OCI-LY7 (cell line): ENCODE measurements at regions not wholly inside any gene's neighbourhood (a gene's known extent, or its start where the extent isn't known, plus 50 kb on each side); places are given as distances from the start of the nearest gene placed in this dataset.

ENCODE experiments used
- CTCF ChIP-seq: fragments of 200-600 bp; sonication (generic); conservative IDR thresholded peaks from 2 replicates; pipeline ENCODE4 v1.5.1; 2014; ENCODE audit warnings: mild to moderate bottlenecking, antibody characterized with exemption, low read length, moderate library complexity, mixed read lengths
- EZH2phosphoT487 ChIP-seq: fragments of 200-600 bp; sonication (generic); IDR thresholded peaks from 2 replicates; pipeline ENCODE4 v1.6.1; 2018; ENCODE audit warnings: low read depth, borderline replicate concordance, mild to moderate bottlenecking, mixed run types, antibody characterized with exemption, low read length, moderate library complexity, mixed read lengths

DNA sequence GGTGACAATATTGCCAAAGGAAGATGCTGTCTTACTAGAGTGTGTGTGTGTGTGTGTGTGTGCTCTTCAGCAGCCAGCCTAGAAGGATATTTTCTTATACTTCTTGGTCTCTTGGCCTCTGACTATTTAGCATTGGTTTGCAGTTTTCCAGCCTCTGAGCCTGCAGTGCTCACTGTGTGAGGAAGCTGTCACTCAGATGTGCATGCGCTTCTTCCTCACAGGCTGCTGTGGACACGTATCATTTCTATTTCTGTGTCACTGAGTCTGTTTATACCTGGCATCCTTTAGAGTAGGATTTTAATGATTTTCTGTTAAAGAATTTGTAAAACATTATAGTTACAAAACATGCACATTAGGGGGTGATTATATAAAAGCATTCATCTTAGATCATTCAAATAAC lies 83.3 kb downstream of the ALDH8A1 start:
- no peak for TF ChIP-seq CTCF
- no peak for TF ChIP-seq EZH2phosphoT487
